ENCODE measurements at regions not wholly inside any gene's neighbourhood (a gene's known extent, or its start where the extent isn't known, plus 50 kb on each side); places are given as distances from the start of the nearest gene placed in this dataset.

DNA sequence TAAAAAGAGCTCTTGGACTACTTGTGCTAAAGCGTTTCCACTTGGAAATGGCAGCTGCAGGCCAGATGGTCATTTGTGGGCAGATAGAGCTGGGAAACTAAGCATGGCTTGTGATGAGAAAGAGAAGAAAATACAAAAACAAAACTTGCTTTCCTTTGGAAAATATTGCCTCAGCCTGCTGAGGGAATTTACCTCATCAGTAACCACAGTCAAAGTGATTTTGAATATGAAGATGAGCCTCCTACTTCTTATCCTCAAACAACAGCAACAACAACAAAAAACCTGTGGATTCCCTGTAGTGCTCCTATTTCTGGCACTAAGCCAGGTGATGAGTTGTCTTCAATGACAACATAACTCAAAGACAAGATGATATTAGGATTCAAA, 62.7 kb upstream of the FIBIN start:
- ATAC-seq (no peak), DNase-seq (ENCODE audit: low spot score) (no peak)
- Mint-ChIP-seq H3K4me1 (peaks cover 26% of the 10 kb centered on the region), H3K27ac (no peak overlapping the region), H3K4me3 (no peak overlapping the region), H3K27me3 (ENCODE audit: low read depth) (no peaks in the 10 kb centered on the region), H3K36me3 (peaks cover 4% of the 10 kb centered on the region), H3K9me3 (peaks cover 8% of the 10 kb centered on the region)
- CTCF ChIA-PET = no interaction called here
- POLR2A ChIA-PET = no interaction called here
- no peak for TF ChIP-seq RELA (CRISPR knock-in tag; IDR thresholded peaks at IDR 0.05; ENCODE audit: borderline replicate concordance)
- TF ChIP-seq, protein P1, sequence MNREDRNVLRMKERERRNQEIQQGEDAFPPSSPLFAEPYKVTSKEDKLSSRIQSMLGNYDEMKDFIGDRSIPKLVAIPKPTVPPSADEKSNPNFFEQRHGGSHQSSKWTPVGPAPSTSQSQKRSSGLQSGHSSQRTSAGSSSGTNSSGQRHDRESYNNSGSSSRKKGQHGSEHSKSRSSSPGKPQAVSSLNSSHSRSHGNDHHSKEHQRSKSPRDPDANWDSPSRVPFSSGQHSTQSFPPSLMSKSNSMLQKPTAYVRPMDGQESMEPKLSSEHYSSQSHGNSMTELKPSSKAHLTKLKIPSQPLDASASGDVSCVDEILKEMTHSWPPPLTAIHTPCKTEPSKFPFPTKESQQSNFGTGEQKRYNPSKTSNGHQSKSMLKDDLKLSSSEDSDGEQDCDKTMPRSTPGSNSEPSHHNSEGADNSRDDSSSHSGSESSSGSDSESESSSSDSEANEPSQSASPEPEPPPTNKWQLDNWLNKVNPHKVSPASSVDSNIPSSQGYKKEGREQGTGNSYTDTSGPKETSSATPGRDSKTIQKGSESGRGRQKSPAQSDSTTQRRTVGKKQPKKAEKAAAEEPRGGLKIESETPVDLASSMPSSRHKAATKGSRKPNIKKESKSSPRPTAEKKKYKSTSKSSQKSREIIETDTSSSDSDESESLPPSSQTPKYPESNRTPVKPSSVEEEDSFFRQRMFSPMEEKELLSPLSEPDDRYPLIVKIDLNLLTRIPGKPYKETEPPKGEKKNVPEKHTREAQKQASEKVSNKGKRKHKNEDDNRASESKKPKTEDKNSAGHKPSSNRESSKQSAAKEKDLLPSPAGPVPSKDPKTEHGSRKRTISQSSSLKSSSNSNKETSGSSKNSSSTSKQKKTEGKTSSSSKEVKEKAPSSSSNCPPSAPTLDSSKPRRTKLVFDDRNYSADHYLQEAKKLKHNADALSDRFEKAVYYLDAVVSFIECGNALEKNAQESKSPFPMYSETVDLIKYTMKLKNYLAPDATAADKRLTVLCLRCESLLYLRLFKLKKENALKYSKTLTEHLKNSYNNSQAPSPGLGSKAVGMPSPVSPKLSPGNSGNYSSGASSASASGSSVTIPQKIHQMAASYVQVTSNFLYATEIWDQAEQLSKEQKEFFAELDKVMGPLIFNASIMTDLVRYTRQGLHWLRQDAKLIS (CRISPR knock-in tag; IDR thresholded peaks at IDR 0.05; ENCODE audit: borderline replicate concordance) = no peak
- no peak for TF ChIP-seq ZNF219 (CRISPR knock-in tag; IDR thresholded peaks at IDR 0.05; ENCODE audit: borderline replicate concordance)

DNA sequence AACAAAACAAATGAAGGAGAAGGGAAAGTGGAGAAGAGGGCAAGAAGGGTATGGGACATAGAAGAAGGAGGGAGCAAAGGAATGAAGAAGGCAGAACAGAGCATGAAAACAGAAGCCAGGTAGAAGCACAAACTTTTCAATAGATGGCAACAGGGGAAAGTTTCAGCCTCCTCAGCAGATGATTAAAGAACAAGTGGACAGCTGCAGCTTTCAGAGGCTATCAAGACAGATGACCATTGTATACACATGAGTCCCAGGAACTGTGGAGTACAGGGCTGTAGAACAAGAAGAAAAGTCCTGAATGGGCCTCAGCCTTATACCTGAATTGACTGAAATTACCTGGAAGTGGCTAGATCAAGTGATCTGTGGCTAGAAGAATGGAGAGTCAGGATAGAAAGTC, 62.0 kb upstream of the FIBIN start:
- H3K9me3 Mint-ChIP-seq = peaks cover 8% of the 10 kb centered on the region
- no peak for ATAC-seq

DNA sequence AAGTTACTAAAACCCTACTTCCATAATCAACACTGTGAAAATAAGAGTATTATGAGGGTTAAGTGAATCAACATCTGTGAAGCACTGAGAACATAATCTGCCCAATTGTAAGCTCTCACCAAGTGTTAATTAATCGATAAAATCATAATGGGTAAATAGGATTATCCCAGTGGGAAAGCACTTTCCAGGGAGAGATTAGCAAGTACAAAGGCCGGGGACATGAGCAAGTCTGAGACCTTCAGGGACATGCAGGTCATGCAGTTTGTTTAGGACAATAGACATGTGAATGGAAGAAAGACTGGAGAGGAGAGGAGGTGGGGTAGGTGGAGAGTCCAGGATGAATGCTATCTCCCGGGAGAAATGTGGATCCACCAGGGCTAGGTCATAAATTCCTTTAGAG, 57.8 kb upstream of the FIBIN start:
- Mint-ChIP-seq H3K4me3 (no peak overlapping the region), H3K9me3 (peaks cover 13% of the 10 kb centered on the region), H3K36me3 (peaks cover 4% of the 10 kb centered on the region), H3K4me1 (peaks cover 15% of the 10 kb centered on the region), H3K27ac (peak overlapping the region; percentile 62; the same call in 1 of the 2 replicates), H3K27me3 (ENCODE audit: low read depth) (no peaks in the 10 kb centered on the region)
- ChIA-PET CTCF (no interaction called here), POLR2A (no interaction called here)
- TF ChIP-seq, protein P2, sequence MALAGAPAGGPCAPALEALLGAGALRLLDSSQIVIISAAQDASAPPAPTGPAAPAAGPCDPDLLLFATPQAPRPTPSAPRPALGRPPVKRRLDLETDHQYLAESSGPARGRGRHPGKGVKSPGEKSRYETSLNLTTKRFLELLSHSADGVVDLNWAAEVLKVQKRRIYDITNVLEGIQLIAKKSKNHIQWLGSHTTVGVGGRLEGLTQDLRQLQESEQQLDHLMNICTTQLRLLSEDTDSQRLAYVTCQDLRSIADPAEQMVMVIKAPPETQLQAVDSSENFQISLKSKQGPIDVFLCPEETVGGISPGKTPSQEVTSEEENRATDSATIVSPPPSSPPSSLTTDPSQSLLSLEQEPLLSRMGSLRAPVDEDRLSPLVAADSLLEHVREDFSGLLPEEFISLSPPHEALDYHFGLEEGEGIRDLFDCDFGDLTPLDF (CRISPR knock-in tag; IDR thresholded peaks at IDR 0.05) = no peak
- TF ChIP-seq GTF2I (CRISPR knock-in tag; conservative IDR thresholded peaks at IDR 0.05) (no peak), SMAD4 (CRISPR knock-in tag; IDR thresholded peaks at IDR 0.05) (no peak), RORB (CRISPR knock-in tag; IDR thresholded peaks at IDR 0.05) (0 out of 2 replicates have a peak, but pooled peaks have one; percentile 86), ZNF232 (CRISPR knock-in tag; IDR thresholded peaks at IDR 0.05) (no peak), ZNF317 (CRISPR knock-in tag; IDR thresholded peaks at IDR 0.05; ENCODE audit: borderline replicate concordance, low read depth) (no peak), MYBL2 (CRISPR knock-in tag; IDR thresholded peaks at IDR 0.05) (no peak)
- TF ChIP-seq, protein P3, sequence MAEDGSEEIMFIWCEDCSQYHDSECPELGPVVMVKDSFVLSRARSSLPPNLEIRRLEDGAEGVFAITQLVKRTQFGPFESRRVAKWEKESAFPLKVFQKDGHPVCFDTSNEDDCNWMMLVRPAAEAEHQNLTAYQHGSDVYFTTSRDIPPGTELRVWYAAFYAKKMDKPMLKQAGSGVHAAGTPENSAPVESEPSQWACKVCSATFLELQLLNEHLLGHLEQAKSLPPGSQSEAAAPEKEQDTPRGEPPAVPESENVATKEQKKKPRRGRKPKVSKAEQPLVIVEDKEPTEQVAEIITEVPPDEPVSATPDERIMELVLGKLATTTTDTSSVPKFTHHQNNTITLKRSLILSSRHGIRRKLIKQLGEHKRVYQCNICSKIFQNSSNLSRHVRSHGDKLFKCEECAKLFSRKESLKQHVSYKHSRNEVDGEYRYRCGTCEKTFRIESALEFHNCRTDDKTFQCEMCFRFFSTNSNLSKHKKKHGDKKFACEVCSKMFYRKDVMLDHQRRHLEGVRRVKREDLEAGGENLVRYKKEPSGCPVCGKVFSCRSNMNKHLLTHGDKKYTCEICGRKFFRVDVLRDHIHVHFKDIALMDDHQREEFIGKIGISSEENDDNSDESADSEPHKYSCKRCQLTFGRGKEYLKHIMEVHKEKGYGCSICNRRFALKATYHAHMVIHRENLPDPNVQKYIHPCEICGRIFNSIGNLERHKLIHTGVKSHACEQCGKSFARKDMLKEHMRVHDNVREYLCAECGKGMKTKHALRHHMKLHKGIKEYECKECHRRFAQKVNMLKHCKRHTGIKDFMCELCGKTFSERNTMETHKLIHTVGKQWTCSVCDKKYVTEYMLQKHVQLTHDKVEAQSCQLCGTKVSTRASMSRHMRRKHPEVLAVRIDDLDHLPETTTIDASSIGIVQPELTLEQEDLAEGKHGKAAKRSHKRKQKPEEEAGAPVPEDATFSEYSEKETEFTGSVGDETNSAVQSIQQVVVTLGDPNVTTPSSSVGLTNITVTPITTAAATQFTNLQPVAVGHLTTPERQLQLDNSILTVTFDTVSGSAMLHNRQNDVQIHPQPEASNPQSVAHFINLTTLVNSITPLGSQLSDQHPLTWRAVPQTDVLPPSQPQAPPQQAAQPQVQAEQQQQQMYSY (CRISPR knock-in tag; IDR thresholded peaks at IDR 0.05) = no peak
- DNase-seq (ENCODE audit: low spot score) (no peak), ATAC-seq (peak; percentile 39; the same call in 1 of the 2 replicates)

More for the DNA sequence above, 62.0 kb upstream of the FIBIN start:
- H3K4me1 Mint-ChIP-seq = peaks cover 28% of the 10 kb centered on the region
- DNase-seq (ENCODE audit: low spot score) = no peak
- H3K27me3 Mint-ChIP-seq (ENCODE audit: low read depth) = no peaks in the 10 kb centered on the region
- POLR2A ChIA-PET = no interaction called here
- CTCF ChIA-PET = no interaction called here
- no peak overlapping the region for H3K4me3 Mint-ChIP-seq
- TF ChIP-seq, protein P4, sequence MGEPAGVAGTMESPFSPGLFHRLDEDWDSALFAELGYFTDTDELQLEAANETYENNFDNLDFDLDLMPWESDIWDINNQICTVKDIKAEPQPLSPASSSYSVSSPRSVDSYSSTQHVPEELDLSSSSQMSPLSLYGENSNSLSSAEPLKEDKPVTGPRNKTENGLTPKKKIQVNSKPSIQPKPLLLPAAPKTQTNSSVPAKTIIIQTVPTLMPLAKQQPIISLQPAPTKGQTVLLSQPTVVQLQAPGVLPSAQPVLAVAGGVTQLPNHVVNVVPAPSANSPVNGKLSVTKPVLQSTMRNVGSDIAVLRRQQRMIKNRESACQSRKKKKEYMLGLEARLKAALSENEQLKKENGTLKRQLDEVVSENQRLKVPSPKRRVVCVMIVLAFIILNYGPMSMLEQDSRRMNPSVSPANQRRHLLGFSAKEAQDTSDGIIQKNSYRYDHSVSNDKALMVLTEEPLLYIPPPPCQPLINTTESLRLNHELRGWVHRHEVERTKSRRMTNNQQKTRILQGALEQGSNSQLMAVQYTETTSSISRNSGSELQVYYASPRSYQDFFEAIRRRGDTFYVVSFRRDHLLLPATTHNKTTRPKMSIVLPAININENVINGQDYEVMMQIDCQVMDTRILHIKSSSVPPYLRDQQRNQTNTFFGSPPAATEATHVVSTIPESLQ (CRISPR knock-in tag; IDR thresholded peaks at IDR 0.05) = no peak
- TF ChIP-seq TCF7 (CRISPR knock-in tag; IDR thresholded peaks at IDR 0.05; ENCODE audit: low read depth) (no peak), TP53 (CRISPR knock-in tag; IDR thresholded peaks at IDR 0.05) (no peak), GRHL2 (CRISPR knock-in tag; IDR thresholded peaks at IDR 0.05; ENCODE audit: insufficient replicate concordance, severe bottlenecking) (no peak), NR3C1 (CRISPR knock-in tag; conservative IDR thresholded peaks at IDR 0.05; ENCODE audit: low read depth) (no peak)
- TF ChIP-seq, protein P5, sequence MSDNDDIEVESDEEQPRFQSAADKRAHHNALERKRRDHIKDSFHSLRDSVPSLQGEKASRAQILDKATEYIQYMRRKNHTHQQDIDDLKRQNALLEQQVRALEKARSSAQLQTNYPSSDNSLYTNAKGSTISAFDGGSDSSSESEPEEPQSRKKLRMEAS (CRISPR knock-in tag; IDR thresholded peaks at IDR 0.05) = no peak
- peaks cover 4% of the 10 kb centered on the region for H3K36me3 Mint-ChIP-seq
- H3K27ac Mint-ChIP-seq = no peak overlapping the region

All from WTC11 (cell line).